HG02642 (cell line): ENCODE measurements at regions not wholly inside any gene's neighbourhood (a gene's known extent, or its start where the extent isn't known, plus 50 kb on each side); places are given as distances from the start of the nearest gene placed in this dataset.
"Not testable (repeated sequence)": the region's sequence is repeated elsewhere in the genome, so short reads cannot be mapped to it uniquely, and the experiment has no call there.

Experiments used
- ATAC-seq: cut with Tn5 transposase; IDR thresholded peaks from one replicate; pipeline ENCODE4 v1.9.1; 2021; ENCODE audit warnings: mild to moderate bottlenecking; ENCODE audit not compliant: unreplicated experiment, poor library complexity

- not testable (repeated sequence) for ATAC-seq
Observed at GRCh38 chr15:94868265-94868664, 636.9 kb downstream of the MCTP2 start.

GRCh38 chr15:94875550-94875949 is 644.2 kb downstream of the MCTP2 start:
- no peak for ATAC-seq

DNA sequence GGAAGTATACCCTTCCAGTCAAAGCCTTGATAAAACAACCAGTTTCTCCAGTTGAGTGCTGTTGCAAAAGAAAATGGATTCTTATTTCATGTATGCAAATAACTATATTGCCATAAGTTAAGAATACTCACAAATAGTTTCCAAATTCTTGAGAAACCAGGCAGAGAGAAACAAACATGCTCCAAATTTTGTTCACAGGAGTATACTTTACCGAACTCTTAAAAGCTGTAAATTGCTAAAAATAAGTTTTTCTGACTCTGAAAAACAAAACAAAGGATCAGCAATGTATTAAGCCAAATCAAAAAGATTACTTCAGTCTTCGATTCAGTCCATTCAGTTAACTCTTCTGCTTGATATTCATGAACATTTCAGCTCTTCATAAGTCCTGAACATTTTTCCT is 646.5 kb downstream of the MCTP2 start:
- no peak for ATAC-seq

- ATAC-seq: no peak
Observed at GRCh38 chr15:94882071-94882712, 650.8 kb downstream of the MCTP2 start.

- no peak for ATAC-seq
Observed at GRCh38 chr15:94887391-94887790, 656.0 kb downstream of the MCTP2 start.

DNA sequence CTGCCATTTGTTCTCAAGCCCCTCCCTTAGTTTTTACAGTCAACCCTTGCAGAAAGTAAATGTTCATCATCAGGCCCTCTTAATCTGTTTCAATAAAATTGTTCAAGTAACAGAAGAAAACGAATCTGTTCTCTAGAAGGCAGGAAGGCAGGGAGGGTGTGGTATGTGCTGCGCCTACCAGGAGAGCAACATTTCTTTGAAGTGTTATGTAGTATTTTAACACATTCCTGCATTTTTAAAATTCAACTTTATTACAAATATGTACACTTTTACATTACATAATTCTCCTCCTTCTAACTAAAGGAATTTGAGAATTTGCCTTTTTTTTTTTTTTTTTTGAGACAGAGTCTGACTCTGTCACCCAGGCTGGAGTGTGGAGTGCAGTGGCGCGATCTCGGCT is 657.8 kb downstream of the MCTP2 start:
- ATAC-seq: no peak

DNA sequence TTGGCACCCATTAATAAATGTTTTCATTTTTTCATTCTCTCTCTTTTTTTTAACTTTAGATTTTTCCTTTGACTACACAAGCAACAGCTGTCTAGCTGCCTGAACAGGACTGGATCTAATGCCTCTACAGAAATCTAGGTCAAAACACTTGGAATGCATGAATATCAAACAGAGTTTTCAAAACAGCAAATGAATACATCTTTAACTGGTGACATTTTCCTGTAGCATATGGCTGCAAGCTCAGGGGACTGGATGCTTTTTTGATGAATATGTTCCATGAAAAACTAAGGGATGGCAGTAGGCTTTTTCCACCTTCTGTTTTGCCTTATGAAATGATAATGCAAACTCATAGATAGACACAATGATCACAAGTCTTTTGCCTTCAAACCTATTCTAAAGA is 661.7 kb downstream of the MCTP2 start:
- no peak for ATAC-seq

DNA sequence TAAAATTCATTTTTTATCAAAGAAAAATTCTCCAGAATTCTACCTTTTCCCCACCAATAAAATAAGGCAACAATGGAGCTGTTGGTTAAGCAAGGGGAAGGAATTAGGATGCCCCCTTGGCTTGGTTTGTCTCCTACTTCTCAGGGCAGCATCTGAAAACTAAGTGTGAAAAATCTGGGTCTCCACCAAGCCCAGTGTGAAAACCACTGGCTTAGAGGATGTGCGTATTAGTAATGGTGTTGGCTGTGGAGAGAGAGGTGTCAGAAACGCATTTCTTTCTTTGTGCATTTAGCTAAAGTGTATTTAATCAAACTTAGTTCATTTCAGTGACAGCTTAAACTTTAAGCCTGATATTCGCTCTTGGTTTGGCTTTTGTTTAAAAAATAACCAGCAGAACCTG is 662.7 kb downstream of the MCTP2 start:
- ATAC-seq: no peak

- ATAC-seq: no peak
Observed at GRCh38 chr15:94909510-94909909, 678.1 kb downstream of the MCTP2 start.

DNA sequence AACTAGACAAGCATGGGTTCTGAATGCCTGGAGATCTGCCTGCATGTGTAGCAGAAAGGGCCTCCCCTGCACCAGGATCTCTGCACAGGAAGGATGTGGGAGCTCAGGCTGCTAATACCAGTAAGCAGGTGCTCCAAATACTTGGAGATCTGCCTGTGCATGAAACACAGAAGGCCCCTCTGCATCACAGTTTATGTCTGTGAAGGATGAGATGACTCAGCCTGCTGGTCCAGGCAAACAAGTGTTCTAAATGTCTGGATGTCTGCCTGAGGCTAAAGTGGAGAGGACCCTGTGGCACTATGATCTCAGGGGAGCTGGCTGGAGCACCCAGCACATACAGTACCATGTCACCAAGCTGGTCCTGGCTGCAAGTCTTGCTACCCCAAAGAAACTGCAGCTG is 678.8 kb downstream of the MCTP2 start:
- no peak for ATAC-seq

- no peak for ATAC-seq
Observed at GRCh38 chr15:94912760-94913159, 681.4 kb downstream of the MCTP2 start.

DNA sequence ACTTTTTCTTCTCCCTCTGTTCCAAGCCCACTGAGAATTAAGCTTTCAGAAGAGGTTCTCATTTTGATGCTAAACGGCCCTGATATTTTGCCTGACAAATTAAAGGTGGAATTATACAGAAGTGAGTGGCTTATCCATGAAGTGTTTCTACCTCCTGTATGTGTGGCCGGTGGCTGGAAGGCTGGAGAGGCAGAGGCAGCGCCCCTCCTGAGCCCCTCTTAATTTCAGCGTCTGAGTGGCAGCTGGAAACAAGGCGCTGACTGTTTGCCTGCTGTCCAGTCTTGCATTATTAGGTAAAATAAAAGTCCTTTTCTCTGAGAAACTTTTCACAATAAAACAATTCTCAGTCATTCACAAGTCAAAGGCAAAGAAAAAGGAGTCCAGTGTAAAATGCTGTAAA is 685.7 kb downstream of the MCTP2 start:
- ATAC-seq: no peak

DNA sequence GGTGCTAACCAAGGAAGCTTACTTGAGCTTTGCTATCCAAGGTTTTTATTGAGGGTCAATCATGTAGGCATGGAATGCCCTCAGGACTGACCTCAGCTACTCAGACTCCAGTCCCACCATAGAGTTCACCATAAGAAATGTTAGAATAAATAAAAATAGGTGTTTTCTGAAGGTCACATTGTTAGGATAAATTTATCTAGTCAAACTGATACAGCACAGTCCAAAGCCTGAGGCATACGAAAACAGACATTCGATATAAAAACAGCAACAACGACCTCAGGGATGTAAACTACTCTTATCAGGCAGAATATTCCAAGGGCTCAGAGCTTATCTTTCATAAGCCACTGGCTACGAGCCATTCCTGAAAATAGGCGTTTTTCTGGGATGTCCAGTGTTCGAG is 690.6 kb downstream of the MCTP2 start:
- no peak for ATAC-seq

- ATAC-seq: no peak
Observed at GRCh38 chr15:94924057-94924456, 692.7 kb downstream of the MCTP2 start.

DNA sequence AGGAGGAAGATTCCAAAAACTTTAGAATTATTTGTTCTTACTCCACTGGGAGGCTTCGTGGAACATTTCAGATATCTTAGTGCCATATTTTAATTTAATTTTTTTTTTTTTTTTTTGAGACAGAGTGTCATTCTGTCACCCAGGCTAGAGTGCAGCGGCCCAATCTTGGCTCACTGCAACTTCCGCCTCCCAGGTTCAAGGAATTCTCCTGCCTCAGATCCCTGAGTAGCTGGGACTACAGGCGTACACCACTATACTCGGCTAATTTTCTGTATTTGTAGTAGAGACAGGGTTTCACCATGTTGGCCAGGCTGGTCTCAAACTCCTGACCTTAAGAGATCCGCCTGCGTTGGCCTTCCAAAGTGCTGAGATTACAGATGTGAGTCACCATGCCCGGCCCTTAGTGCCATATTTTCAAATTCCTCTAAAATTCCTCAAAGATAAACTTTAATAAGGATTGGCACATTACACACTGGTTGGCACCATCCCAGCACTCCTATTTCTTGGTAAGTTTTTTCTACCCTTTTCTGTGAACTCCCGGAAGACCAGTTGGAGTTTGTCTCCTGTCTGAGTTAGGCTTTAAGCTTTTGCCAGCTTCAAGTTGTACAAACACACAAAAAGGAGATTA is 693.7 kb downstream of the MCTP2 start:
- no peak for ATAC-seq

GRCh38 chr15:94925680-94926079 is 694.3 kb downstream of the MCTP2 start:
- ATAC-seq: no peak

DNA sequence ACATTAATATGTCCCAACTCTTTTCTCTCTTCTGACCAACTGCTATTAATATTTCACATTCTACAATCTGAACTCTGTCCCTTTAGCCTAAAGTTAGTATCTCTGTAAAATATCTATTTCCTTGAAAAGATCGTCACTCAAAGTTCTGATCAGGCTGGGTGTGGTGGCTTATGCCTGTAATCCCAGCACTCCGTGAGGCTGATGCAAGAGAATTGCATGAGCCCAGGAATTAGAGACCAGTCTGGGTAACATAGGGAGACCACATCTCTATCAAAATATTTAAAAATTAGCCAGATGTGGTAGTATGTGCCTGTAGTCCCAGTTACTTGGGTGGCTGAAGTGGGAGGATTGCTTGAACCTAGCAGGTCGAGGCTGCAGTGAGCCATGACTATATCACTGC is 695.6 kb downstream of the MCTP2 start:
- ATAC-seq: no peak

GRCh38 chr15:94929282-94929681 is 697.9 kb downstream of the MCTP2 start:
- no peak for ATAC-seq

- ATAC-seq: no peak
Observed at GRCh38 chr15:94930441-94930840, 699.1 kb downstream of the MCTP2 start.

- ATAC-seq: no peak
Observed at GRCh38 chr15:94930960-94931359, 699.6 kb downstream of the MCTP2 start.

GRCh38 chr15:94934440-94934839 is 703.1 kb downstream of the MCTP2 start:
- no peak for ATAC-seq

DNA sequence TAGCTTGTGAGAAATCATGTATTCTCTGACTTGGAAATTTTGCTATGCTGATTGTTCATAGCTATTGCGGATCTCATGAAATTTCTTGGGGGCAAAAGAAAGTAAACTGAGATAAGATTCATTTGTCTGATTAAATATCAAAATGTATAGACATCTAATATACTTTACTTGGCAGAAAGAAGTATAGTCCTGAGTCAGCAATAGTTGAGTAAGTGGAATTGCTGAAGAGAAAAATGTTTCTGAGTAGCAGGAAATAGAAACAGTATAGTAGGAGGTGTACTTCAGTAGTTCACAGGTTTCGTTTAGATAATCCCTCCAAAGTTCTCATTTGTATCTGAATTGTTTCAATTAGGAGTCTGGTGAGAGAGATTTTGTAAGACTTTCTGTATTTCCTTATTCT is 705.9 kb downstream of the MCTP2 start:
- no peak for ATAC-seq
